ENCODE measurements at regions not wholly inside any gene's neighbourhood (a gene's known extent, or its start where the extent isn't known, plus 50 kb on each side); places are given as distances from the start of the nearest gene placed in this dataset.

DNA sequence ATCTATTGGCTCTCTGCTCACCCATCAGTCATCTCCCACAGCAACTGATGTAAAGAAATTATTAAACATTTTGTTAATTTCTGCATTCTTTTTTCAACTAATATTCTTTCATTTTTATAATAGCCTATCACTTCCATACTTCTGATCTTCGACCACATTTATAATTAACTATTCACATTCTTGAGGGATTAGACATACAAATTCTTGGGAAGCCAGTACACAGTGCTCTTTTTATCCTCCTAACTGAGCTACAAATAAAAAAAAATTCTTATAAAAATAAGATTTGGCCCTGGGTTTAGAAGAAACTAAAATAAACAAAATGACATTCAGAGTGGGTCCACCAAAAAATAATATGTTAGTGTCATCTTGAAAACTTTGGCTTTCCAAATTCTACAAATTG is 103.7 kb upstream of the ITGA1 start:
- no peaks in the 10 kb centered on the region for H3K9me3 ChIP-seq
- intact Hi-C loops (cut with DNase I) = no loop called here
- DNase-seq = no peak
- H3K36me3 ChIP-seq = no peaks in the 10 kb centered on the region
- H3K9ac ChIP-seq (ENCODE audit: low read depth in 2 of 2, low read length in 2 of 2) = no peak overlapping the region
- no peaks in the 10 kb centered on the region for H3K4me1 ChIP-seq
- H3K4me3 ChIP-seq = no peak overlapping the region
- TF ChIP-seq, protein P1, sequence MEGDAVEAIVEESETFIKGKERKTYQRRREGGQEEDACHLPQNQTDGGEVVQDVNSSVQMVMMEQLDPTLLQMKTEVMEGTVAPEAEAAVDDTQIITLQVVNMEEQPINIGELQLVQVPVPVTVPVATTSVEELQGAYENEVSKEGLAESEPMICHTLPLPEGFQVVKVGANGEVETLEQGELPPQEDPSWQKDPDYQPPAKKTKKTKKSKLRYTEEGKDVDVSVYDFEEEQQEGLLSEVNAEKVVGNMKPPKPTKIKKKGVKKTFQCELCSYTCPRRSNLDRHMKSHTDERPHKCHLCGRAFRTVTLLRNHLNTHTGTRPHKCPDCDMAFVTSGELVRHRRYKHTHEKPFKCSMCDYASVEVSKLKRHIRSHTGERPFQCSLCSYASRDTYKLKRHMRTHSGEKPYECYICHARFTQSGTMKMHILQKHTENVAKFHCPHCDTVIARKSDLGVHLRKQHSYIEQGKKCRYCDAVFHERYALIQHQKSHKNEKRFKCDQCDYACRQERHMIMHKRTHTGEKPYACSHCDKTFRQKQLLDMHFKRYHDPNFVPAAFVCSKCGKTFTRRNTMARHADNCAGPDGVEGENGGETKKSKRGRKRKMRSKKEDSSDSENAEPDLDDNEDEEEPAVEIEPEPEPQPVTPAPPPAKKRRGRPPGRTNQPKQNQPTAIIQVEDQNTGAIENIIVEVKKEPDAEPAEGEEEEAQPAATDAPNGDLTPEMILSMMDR (IDR thresholded peaks at IDR 0.05) = no peak
- H3K27me3 ChIP-seq = no peaks in the 10 kb centered on the region
- no peak overlapping the region for H3K27ac ChIP-seq

DNA sequence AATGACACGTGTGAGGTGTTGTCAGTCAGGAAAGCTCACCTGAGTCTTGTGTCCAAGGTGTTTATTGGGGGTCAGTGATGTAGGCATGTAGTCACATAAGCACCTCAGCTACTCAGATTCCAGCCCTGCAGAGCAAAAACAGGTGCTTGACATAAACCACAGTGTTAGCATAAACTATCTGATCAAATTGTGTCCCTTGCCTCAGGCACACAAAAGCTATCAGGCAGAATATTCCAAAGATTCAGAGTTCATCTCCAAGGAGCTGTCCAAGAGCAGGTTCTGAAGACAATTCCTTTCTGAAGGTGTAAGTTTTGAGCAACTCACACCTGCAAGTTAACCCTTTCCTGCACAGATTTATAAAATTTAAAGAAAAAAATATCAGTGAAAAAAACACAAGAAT is 102.2 kb upstream of the ITGA1 start:
- intact Hi-C loops (cut with DNase I) = no loop called here
- Histone ChIP-seq H3K27ac (no peak overlapping the region), H3K27me3 (no peaks in the 10 kb centered on the region), H3K9ac (ENCODE audit: low read depth in 2 of 2, low read length in 2 of 2) (no peak overlapping the region), H3K4me1 (no peaks in the 10 kb centered on the region), H3K4me3 (no peak overlapping the region), H3K9me3 (no peaks in the 10 kb centered on the region), H3K36me3 (no peaks in the 10 kb centered on the region)
- no peak for DNase-seq
- TF ChIP-seq, protein P1 (IDR thresholded peaks at IDR 0.05) = no peak

DNA sequence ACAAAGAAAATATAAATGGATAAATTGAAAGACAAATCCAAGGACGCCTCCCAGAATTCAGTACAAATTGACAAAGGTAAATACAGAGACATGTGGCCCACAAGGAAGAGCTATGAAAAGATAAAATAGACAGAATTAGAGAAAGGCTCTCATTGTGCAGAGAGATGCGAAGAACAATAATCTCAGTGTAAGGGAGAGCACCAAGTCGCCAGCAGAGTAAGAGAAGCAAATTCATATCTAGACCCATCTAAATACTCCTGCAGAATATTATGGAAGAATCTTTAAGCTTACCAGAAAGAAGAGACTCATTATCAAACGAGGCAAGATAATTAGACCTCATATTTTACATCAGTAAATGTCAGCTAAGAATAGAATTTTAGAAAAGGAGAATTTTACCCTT is 101.7 kb upstream of the ITGA1 start:
- TF ChIP-seq, protein P1 (IDR thresholded peaks at IDR 0.05) = no peak
- no peak for DNase-seq
- intact Hi-C loops (cut with DNase I) = no loop called here

DNA sequence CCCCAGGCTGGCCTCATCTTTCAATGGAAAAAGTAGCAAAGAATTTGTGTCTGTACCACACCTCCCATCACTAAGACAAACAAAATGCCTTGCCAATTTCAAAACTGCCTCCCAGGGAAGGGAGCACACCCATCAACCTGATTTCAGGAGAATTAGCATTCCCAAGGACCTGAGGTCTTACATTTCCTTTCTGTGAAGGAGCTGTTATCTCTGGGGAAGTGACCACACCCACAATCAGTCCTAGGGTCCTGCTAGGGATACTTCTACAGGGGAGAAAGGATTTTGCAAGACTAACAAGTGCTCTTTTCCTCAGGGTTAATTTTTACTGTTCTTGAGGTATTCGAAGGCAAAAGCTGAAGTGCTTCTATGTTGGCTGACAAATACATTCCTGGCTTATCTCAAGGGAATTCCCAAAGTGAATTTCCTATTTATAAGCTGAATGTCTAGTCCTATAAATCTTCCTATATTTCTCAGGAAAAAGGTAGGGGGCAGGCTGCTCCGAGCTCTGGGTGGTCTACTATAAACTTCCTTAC is 97.4 kb upstream of the ITGA1 start:
- H3K36me3 ChIP-seq = no peaks in the 10 kb centered on the region

More for the DNA sequence above, 101.7 kb upstream of the ITGA1 start:
- H3K27ac ChIP-seq = no peak overlapping the region
- no peak overlapping the region for H3K4me3 ChIP-seq
- no peaks in the 10 kb centered on the region for H3K4me1 ChIP-seq
- H3K9me3 ChIP-seq = no peaks in the 10 kb centered on the region
- no peak overlapping the region for H3K9ac ChIP-seq (ENCODE audit: low read depth in 2 of 2, low read length in 2 of 2)
- no peaks in the 10 kb centered on the region for H3K36me3 ChIP-seq
- H3K27me3 ChIP-seq = no peaks in the 10 kb centered on the region

DNA sequence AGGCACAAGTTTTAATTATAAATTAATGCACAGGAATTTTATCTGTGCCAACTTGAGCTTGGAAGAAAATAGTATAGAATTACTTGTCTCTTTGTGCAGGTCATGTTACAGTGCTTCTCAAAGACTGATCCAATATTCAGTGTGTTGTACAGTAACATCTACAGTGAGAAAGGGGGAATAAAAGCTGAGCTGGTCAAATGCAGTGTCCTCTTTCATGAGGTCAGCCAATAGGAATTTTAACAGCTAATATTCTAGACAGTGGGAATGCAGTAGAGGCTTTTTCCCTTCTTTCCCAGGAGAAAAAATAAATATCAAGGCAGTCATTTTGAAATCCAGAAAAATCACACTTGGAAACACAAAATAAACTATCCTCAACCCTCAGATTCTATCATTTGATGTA is 95.7 kb upstream of the ITGA1 start:
- no peaks in the 10 kb centered on the region for H3K9me3 ChIP-seq
- no peak for DNase-seq
- intact Hi-C loops (cut with DNase I) = loop anchor here (5.0 kb wide), 1 partner anchor 225 kb away; no protein-coding TSS in a partner anchor
- H3K4me3 ChIP-seq = no peak overlapping the region
- TF ChIP-seq, protein P1 (IDR thresholded peaks at IDR 0.05) = no peak
- no peaks in the 10 kb centered on the region for H3K4me1 ChIP-seq
- no peak overlapping the region for H3K27ac ChIP-seq
- H3K9ac ChIP-seq (ENCODE audit: low read depth in 2 of 2, low read length in 2 of 2) = no peak overlapping the region
- H3K27me3 ChIP-seq = no peaks in the 10 kb centered on the region
- H3K36me3 ChIP-seq = no peaks in the 10 kb centered on the region

More for the DNA sequence above, 97.4 kb upstream of the ITGA1 start:
- no peak overlapping the region for H3K9ac ChIP-seq (ENCODE audit: low read depth in 2 of 2, low read length in 2 of 2)
- no peak for DNase-seq
- intact Hi-C loops (cut with DNase I) = loop anchor here (5.0 kb wide), 1 partner anchor 227 kb away; no protein-coding TSS in a partner anchor
- no peaks in the 10 kb centered on the region for H3K27me3 ChIP-seq
- H3K4me1 ChIP-seq = no peaks in the 10 kb centered on the region
- no peaks in the 10 kb centered on the region for H3K9me3 ChIP-seq
- no peak overlapping the region for H3K4me3 ChIP-seq
- no peak overlapping the region for H3K27ac ChIP-seq
- TF ChIP-seq, protein P1 (IDR thresholded peaks at IDR 0.05) = no peak

All from colonic mucosa (tissue), 4 donors.